ENCODE measurements at regions not wholly inside any gene's neighbourhood (a gene's known extent, or its start where the extent isn't known, plus 50 kb on each side); places are given as distances from the start of the nearest gene placed in this dataset.
"Not testable (repeated sequence)": the region's sequence is repeated elsewhere in the genome, so short reads cannot be mapped to it uniquely, and the experiment has no call there.

DNA sequence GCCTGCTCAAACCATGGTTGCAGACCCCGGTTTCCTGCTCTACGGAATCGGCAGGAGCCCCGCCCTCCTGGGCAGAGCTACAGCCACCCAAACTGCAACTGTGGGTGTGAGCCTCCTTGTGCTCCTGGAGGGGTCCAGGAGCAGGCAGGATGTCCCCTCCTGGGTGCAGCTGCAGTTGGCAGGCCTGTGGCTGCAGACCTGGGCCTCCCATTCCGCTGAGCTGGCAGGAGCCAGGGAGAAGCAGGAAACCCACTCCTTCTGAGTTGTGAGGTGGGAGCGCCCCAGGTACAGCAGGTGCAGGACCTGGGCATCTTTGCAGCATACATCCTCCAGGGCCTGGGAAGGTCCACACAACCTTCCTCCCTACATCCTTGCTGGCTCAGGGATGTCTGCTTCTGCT is 578.7 kb upstream of the USP24 start:
- no peak for DNase-seq
- H3K4me1 ChIP-seq = no peaks in the 10 kb centered on the region
- 95% methylated on average over 6 of the region's 6 CpGs; no CpG with 5 or more reads in 1 of the 2 donors for WGBS, 2 donors
- no peaks in the 10 kb centered on the region for H3K9me3 ChIP-seq
- intact Hi-C loops (cut with DNase I; ENCODE audit: low total_unique reads) = no loop called here
- no peaks in the 10 kb centered on the region for H3K36me3 ChIP-seq (ENCODE audit: low read depth, missing control alignments)
- H3K27ac ChIP-seq = no peak overlapping the region
- H3K27me3 ChIP-seq = no peaks in the 10 kb centered on the region
- H3K4me3 ChIP-seq = no peak overlapping the region
- no peak for TF ChIP-seq POLR2A (IDR thresholded peaks at IDR 0.05)
- TF ChIP-seq, protein P1, sequence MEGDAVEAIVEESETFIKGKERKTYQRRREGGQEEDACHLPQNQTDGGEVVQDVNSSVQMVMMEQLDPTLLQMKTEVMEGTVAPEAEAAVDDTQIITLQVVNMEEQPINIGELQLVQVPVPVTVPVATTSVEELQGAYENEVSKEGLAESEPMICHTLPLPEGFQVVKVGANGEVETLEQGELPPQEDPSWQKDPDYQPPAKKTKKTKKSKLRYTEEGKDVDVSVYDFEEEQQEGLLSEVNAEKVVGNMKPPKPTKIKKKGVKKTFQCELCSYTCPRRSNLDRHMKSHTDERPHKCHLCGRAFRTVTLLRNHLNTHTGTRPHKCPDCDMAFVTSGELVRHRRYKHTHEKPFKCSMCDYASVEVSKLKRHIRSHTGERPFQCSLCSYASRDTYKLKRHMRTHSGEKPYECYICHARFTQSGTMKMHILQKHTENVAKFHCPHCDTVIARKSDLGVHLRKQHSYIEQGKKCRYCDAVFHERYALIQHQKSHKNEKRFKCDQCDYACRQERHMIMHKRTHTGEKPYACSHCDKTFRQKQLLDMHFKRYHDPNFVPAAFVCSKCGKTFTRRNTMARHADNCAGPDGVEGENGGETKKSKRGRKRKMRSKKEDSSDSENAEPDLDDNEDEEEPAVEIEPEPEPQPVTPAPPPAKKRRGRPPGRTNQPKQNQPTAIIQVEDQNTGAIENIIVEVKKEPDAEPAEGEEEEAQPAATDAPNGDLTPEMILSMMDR (IDR thresholded peaks at IDR 0.05) = no peak

DNA sequence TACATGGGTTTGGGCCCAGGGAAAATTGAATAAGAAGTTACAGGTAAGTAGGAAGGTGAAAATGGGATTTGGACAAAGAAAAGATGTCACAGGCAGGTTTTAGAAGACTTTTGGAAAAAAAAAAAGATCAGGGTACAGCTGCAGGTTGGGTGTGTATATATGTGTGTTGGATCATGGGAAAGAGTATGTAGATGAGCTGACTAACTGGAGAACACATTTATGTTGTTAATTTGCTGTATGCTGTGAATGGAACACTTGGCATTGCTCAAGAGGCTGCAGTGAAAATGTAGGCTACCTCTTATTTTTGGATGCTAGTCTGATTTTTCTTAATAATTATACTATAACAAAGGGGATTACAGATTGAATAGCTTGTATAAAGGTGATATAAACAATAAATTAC is 577.7 kb upstream of the USP24 start:
- Histone ChIP-seq H3K36me3 (ENCODE audit: low read depth, missing control alignments) (no peaks in the 10 kb centered on the region), H3K4me3 (no peak overlapping the region), H3K27ac (no peak overlapping the region), H3K27me3 (no peaks in the 10 kb centered on the region), H3K9me3 (no peaks in the 10 kb centered on the region), H3K4me1 (no peaks in the 10 kb centered on the region)
- no peak for TF ChIP-seq POLR2A (IDR thresholded peaks at IDR 0.05)
- TF ChIP-seq, protein P1 (IDR thresholded peaks at IDR 0.05) = no peak
- DNase-seq = no peak
- intact Hi-C loops (cut with DNase I; ENCODE audit: low total_unique reads) = no loop called here

DNA sequence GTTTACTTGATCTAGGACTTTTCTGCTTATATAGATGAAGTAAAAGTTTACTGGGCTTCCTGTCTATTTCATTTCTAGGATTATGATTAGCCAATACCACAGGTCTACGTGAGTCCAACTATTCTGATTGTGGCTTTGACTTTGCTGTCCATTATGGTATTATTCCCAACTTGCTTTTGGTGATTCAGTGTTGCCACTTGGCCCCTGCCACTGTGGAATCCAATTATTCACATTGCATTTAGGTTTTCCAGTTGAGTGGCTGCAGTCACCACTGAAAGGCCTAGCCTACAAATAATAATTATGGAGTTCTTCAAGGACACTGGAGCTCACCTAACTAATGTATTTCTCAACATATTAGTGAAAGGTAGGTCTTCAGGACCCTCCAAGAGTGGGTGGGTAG is 574.3 kb upstream of the USP24 start:
- Histone ChIP-seq H3K27me3 (no peaks in the 10 kb centered on the region), H3K27ac (no peak overlapping the region), H3K4me1 (no peaks in the 10 kb centered on the region), H3K36me3 (ENCODE audit: low read depth, missing control alignments) (no peaks in the 10 kb centered on the region), H3K4me3 (no peak overlapping the region), H3K9me3 (no peaks in the 10 kb centered on the region)
- intact Hi-C loops (cut with DNase I; ENCODE audit: low total_unique reads) = no loop called here
- TF ChIP-seq, protein P1 (IDR thresholded peaks at IDR 0.05) = no peak
- TF ChIP-seq POLR2A (IDR thresholded peaks at IDR 0.05) = no peak
- 94 to 96% methylated on average over 1 of the region's 1 CpG for WGBS, 2 donors
- DNase-seq = no peak

DNA sequence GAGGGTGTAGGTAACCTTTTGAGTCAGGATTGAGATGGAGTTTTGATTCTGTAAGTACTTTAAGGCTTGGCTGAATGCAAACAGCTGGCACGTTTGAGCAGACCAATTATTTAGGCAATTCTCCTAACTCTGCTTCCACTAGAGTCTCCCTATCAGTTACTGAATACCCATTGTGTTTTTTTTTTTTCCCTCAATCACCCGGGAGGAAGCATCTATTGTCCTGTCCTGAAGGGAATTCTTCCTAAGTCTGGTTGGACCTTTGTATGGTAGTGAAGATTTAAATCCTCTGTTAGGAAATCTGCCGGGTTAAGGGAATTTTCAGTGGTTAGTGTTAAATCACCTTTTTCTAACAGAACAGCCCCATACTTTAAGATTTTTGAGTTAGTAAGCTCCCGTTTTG is 571.2 kb upstream of the USP24 start:
- Histone ChIP-seq H3K4me3 (no peak overlapping the region), H3K9me3 (no peaks in the 10 kb centered on the region), H3K36me3 (ENCODE audit: low read depth, missing control alignments) (no peaks in the 10 kb centered on the region), H3K27me3 (no peaks in the 10 kb centered on the region), H3K4me1 (no peaks in the 10 kb centered on the region), H3K27ac (no peak overlapping the region)
- WGBS, 2 donors = 77 to 88% methylated on average over 4 of the region's 4 CpGs
- no peak for DNase-seq
- intact Hi-C loops (cut with DNase I; ENCODE audit: low total_unique reads) = no loop called here
- TF ChIP-seq, protein P1 (IDR thresholded peaks at IDR 0.05) = no peak
- TF ChIP-seq POLR2A (IDR thresholded peaks at IDR 0.05) = no peak

GRCh38 chr1:55784941-55785450 is 569.8 kb upstream of the USP24 start:
- H3K4me1 ChIP-seq; H3K27ac ChIP-seq; H3K9me3 ChIP-seq; H3K36me3 ChIP-seq (ENCODE audit: low read depth, missing control alignments); intact Hi-C loops (cut with DNase I; ENCODE audit: low total_unique reads); DNase-seq; H3K4me3 ChIP-seq; H3K27me3 ChIP-seq: not testable (repeated sequence)
- WGBS, 2 donors = 86 to 95% methylated on average over 6 of the region's 6 CpGs

Measured in testis (tissue), 2 donors.